Esophagus muscularis mucosa (tissue), 4 donors: ENCODE measurements at regions not wholly inside any gene's neighbourhood (a gene's known extent, or its start where the extent isn't known, plus 50 kb on each side); places are given as distances from the start of the nearest gene placed in this dataset.

Experiments used
- DNase-seq: peaks from one replicate; pipeline ENCODE4 v3.0.0-alpha.2; 2017; ENCODE audit errors: extremely low spot score
- H3K27ac ChIP-seq, 4 donors: fragments of 200-600 bp; sonication (generic); replicated peaks in 1 of 4; 1 replicate in 3 of 4; 2 replicates in 1 of 4; pipeline ENCODE4 v1.5.1; 2016 to 2019; ENCODE audit warnings: mild to moderate bottlenecking in 1 of 4
- H3K27me3 ChIP-seq, 4 donors: fragments of 200-600 bp; sonication (generic); one replicate each; pipeline versions ENCODE4 v1.5.1 to v1.6.0; 2016 to 2019
- H3K36me3 ChIP-seq, 4 donors: fragments of 200-600 bp; sonication (generic); one replicate each; pipeline ENCODE4 v1.5.1; 2016 to 2019
- H3K4me1 ChIP-seq, 4 donors: fragments of 200-600 bp; sonication (generic); one replicate each; pipeline ENCODE4 v1.5.1; 2016 to 2019
- H3K4me3 ChIP-seq, 4 donors: fragments of 200-600 bp; sonication (generic); 1 replicate in 2 of 4; 2 replicates in 2 of 4; pipeline ENCODE4 v1.5.1; 2016 to 2019; ENCODE audit warnings: mild to moderate bottlenecking in 4 of 4, moderate library complexity in 1 of 4
- H3K9me3 ChIP-seq, 4 donors: fragments of 200-600 bp; sonication (generic); 1 replicate in 3 of 4; 2 replicates in 1 of 4; pipeline ENCODE4 v1.5.1; 2016 to 2019
- CTCF ChIP-seq, 3 experiments: fragments of 200-600 bp in 2 of 3; fragments of 450-650 bp in 1 of 3; sonication (generic) in 2 of 3; IDR thresholded peaks; one replicate each; pipeline ENCODE4 v1.5.1; 2017 to 2019; ENCODE audit warnings: antibody characterized with exemption in 3 of 3, mild to moderate bottlenecking in 2 of 3, moderate library complexity in 1 of 3
- EP300 ChIP-seq: sonication (generic); formaldehyde crosslinking; IDR thresholded peaks from one replicate; pipeline ENCODE4 v1.6.1; 2017; ENCODE audit warnings: antibody characterized with exemption
- POLR2A ChIP-seq: fragments of 450-650 bp; IDR thresholded peaks from one replicate; pipeline ENCODE4 v1.6.1; 2017; ENCODE audit warnings: antibody characterized with exemption, moderate library complexity, mild to moderate bottlenecking, low read depth
- POLR2AphosphoS5 ChIP-seq, 2 donors: sonication (generic); formaldehyde crosslinking; IDR thresholded peaks; one replicate each; pipeline ENCODE4 v1.6.1; 2017; ENCODE audit warnings: antibody characterized with exemption in 2 of 2
- WGBS: methylation state at CpG from one replicate; pipeline ENCODE4 v1.1.5; 2018; 5-methylcytosine and 5-hydroxymethylcytosine counted together
- intact Hi-C: fragments of 100-400 bp; cut with DNase I; formaldehyde crosslinking; loops from one replicate; pipeline ENCODE4 v1.15.1; 2023

- 85% methylated on average over 10 of the region's 10 CpGs for WGBS
- intact Hi-C loops, result no loop called here
- TF ChIP-seq POLR2AphosphoS5 (IDR thresholded peaks at IDR 0.05), result no peak
- TF ChIP-seq CTCF (IDR thresholded peaks at IDR 0.05), result no peak
- TF ChIP-seq EP300, result no peak
- TF ChIP-seq POLR2A, result no peak
- DNase-seq, result no peak
- no peak overlapping the region for H3K27ac ChIP-seq
- no peak overlapping the region for H3K4me3 ChIP-seq
- no peaks in the 10 kb centered on the region for H3K4me1 ChIP-seq
- no peaks in the 10 kb centered on the region for H3K36me3 ChIP-seq
- no peaks in the 10 kb centered on the region for H3K9me3 ChIP-seq
- H3K27me3 ChIP-seq, result peaks cover 0 to 2% (median 0%) of the 10 kb centered on the region in 4 donors
Observed at GRCh38 chr11:70594606-70595005, 196.3 kb downstream of the CTTN start.

GRCh38 chr11:70595016-70595415 lies 196.7 kb downstream of the CTTN start:
- WGBS, result 94% methylated on average over 11 of the region's 13 CpGs
- no peaks in the 10 kb centered on the region for H3K9me3 ChIP-seq
- H3K36me3 ChIP-seq, result no peaks in the 10 kb centered on the region
- H3K4me3 ChIP-seq, result no peak overlapping the region
- intact Hi-C loops, result no loop called here
- H3K27ac ChIP-seq, result no peak overlapping the region
- TF ChIP-seq POLR2AphosphoS5 (IDR thresholded peaks at IDR 0.05) (no peak), POLR2A (no peak), EP300 (no peak)
- no peaks in the 10 kb centered on the region for H3K4me1 ChIP-seq
- no peak for DNase-seq
- H3K27me3 ChIP-seq, result peaks cover 0 to 2% (median 0%) of the 10 kb centered on the region in 4 donors

- Histone ChIP-seq H3K27ac (no peak overlapping the region), H3K4me1 (no peaks in the 10 kb centered on the region), H3K36me3 (no peaks in the 10 kb centered on the region), H3K4me3 (no peak overlapping the region), H3K9me3 (no peaks in the 10 kb centered on the region), H3K27me3 (peaks cover 0 to 2% (median 0%) of the 10 kb centered on the region in 4 donors)
- WGBS, result 76% methylated on average over 12 of the region's 12 CpGs
- no peak for DNase-seq
- intact Hi-C loops, result no loop called here
- TF ChIP-seq EP300 (no peak), CTCF (IDR thresholded peaks at IDR 0.05) (no peak), POLR2AphosphoS5 (IDR thresholded peaks at IDR 0.05) (no peak), POLR2A (no peak)
Observed at GRCh38 chr11:70595452-70595851, 197.1 kb downstream of the CTTN start.

GRCh38 chr11:70596091-70596490 lies 197.8 kb downstream of the CTTN start:
- Histone ChIP-seq H3K27ac (no peak overlapping the region), H3K4me3 (no peak overlapping the region), H3K4me1 (no peaks in the 10 kb centered on the region), H3K9me3 (no peaks in the 10 kb centered on the region), H3K27me3 (peaks cover 0 to 2% (median 0%) of the 10 kb centered on the region in 4 donors), H3K36me3 (no peaks in the 10 kb centered on the region)
- WGBS, result 76% methylated on average over 9 of the region's 9 CpGs
- TF ChIP-seq EP300 (no peak), POLR2A (no peak), POLR2AphosphoS5 (IDR thresholded peaks at IDR 0.05) (no peak), CTCF (IDR thresholded peaks at IDR 0.05) (no peak)
- DNase-seq, result no peak
- intact Hi-C loops, result no loop called here

- H3K4me1 ChIP-seq, result no peaks in the 10 kb centered on the region
- 88% methylated on average over 8 of the region's 10 CpGs for WGBS
- H3K4me3 ChIP-seq, result no peak overlapping the region
- H3K27ac ChIP-seq, result no peak overlapping the region
- intact Hi-C loops, result no loop called here
- peaks cover 0 to 2% (median 0%) of the 10 kb centered on the region in 4 donors for H3K27me3 ChIP-seq
- H3K36me3 ChIP-seq, result no peaks in the 10 kb centered on the region
- TF ChIP-seq CTCF (IDR thresholded peaks at IDR 0.05), result no peak
- no peak for TF ChIP-seq POLR2A
- no peak for TF ChIP-seq POLR2AphosphoS5 (IDR thresholded peaks at IDR 0.05)
- no peak for TF ChIP-seq EP300
- DNase-seq, result no peak
- no peaks in the 10 kb centered on the region for H3K9me3 ChIP-seq
Observed at GRCh38 chr11:70597006-70597555, 198.8 kb downstream of the CTTN start.
